ENCODE measurements at regions not wholly inside any gene's neighbourhood (a gene's known extent, or its start where the extent isn't known, plus 50 kb on each side); places are given as distances from the start of the nearest gene placed in this dataset.
A peak's percentile ranks its signal among the peaks of the same experiment; 100 is the strongest.

DNA sequence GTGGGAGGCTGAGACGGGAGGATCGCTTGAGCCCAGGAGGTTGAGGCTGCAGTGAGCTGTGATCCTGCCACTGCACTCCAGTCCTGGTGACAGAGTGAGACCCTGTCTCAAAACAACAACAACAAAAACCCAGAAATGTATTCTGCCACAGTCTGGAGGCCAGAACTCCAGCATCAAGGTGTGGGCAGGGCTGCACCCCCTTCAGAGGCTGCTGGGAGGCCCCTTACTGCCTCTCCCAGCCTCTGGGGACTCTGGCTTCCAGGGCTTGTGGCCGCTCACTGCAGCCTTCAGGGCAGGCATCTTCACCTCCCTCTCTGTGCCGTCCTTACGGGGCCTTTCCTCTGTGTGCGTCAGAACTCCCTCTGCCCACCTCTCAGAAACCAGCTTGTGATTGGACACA is 209.4 kb upstream of the GSE1 start:
- Histone ChIP-seq H3K9me3 (ENCODE audit: control insufficient read depth in 1 of 2, low read length in 2 of 2) (no peaks in the 10 kb centered on the region), H3K27me3 (ENCODE audit: control insufficient read depth in 1 of 2, insufficient read depth in 2 of 2, low read length in 2 of 2) (no peaks in the 10 kb centered on the region), H3K36me3 (ENCODE audit: control insufficient read depth in 1 of 2, insufficient read depth in 2 of 2, low read length in 2 of 2) (no peaks in the 10 kb centered on the region), H3K4me3 (ENCODE audit: low read depth in 1 of 2, low read length in 2 of 2) (no peak overlapping the region), H3K4me1 (ENCODE audit: control insufficient read depth in 1 of 2, insufficient read depth in 2 of 2, low read length in 2 of 2) (no peaks in the 10 kb centered on the region), H3K9ac (ENCODE audit: low read depth in 1 of 2, low read length in 2 of 2) (no peak overlapping the region), H3K27ac (ENCODE audit: low read depth, low read length) (no peak overlapping the region)

DNA sequence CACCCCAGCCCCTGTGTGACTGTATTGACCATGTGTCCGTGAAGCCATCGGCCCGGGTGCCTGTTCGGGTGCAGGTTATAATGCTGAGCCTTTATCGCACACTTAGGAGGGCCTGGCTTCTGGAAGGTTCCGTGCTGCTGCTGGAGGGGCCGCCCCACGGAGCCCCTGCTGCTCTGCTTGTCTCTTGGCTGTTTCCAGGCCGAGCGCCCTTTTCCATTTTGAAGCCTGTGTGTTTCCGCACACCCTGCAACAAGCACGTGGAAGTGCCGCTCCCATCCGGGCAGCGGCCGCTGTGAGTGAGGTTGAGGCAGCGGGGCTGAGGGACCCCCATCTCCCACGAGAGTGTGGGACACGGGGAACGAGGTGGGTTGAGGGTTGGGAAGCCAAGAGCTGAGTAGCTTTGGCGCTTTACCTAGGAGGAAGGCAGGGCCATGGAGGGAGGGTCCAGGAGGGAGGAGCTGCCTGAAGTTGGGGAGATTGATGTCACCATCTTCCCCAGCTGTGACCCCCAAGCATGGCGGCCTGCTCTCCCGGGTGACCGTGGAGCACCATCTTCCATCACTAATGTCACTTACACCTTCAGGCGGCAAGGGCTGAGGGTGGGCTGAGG is 200.1 kb upstream of the GSE1 start:
- Histone ChIP-seq H3K4me1 (ENCODE audit: control insufficient read depth in 1 of 2, insufficient read depth in 2 of 2, low read length in 2 of 2) (peaks cover 0 to 4% of the 10 kb centered on the region in 2 donors), H3K4me3 (ENCODE audit: low read depth in 1 of 2, low read length in 2 of 2) (no peak overlapping the region), H3K9me3 (ENCODE audit: control insufficient read depth in 1 of 2, low read length in 2 of 2) (peaks cover 0 to 6% of the 10 kb centered on the region in 2 donors), H3K27me3 (ENCODE audit: control insufficient read depth in 1 of 2, insufficient read depth in 2 of 2, low read length in 2 of 2) (no peaks in the 10 kb centered on the region), H3K36me3 (ENCODE audit: control insufficient read depth in 1 of 2, insufficient read depth in 2 of 2, low read length in 2 of 2) (no peaks in the 10 kb centered on the region), H3K9ac (ENCODE audit: low read depth in 1 of 2, low read length in 2 of 2) (no peak overlapping the region), H3K27ac (ENCODE audit: low read depth, low read length) (no peak overlapping the region)

GRCh38 chr16:85413691-85414663 is 199.1 kb upstream of the GSE1 start:
- Histone ChIP-seq H3K4me1 (ENCODE audit: control insufficient read depth in 1 of 2, insufficient read depth in 2 of 2, low read length in 2 of 2) (peaks cover 0 to 4% of the 10 kb centered on the region in 2 donors), H3K9ac (ENCODE audit: low read depth in 1 of 2, low read length in 2 of 2) (no peak overlapping the region), H3K27me3 (ENCODE audit: control insufficient read depth in 1 of 2, insufficient read depth in 2 of 2, low read length in 2 of 2) (no peaks in the 10 kb centered on the region), H3K4me3 (ENCODE audit: low read depth in 1 of 2, low read length in 2 of 2) (no peak overlapping the region), H3K36me3 (ENCODE audit: control insufficient read depth in 1 of 2, insufficient read depth in 2 of 2, low read length in 2 of 2) (no peaks in the 10 kb centered on the region), H3K9me3 (ENCODE audit: control insufficient read depth in 1 of 2, low read length in 2 of 2) (peaks cover 0 to 6% of the 10 kb centered on the region in 2 donors), H3K27ac (ENCODE audit: low read depth, low read length) (no peak overlapping the region)

DNA sequence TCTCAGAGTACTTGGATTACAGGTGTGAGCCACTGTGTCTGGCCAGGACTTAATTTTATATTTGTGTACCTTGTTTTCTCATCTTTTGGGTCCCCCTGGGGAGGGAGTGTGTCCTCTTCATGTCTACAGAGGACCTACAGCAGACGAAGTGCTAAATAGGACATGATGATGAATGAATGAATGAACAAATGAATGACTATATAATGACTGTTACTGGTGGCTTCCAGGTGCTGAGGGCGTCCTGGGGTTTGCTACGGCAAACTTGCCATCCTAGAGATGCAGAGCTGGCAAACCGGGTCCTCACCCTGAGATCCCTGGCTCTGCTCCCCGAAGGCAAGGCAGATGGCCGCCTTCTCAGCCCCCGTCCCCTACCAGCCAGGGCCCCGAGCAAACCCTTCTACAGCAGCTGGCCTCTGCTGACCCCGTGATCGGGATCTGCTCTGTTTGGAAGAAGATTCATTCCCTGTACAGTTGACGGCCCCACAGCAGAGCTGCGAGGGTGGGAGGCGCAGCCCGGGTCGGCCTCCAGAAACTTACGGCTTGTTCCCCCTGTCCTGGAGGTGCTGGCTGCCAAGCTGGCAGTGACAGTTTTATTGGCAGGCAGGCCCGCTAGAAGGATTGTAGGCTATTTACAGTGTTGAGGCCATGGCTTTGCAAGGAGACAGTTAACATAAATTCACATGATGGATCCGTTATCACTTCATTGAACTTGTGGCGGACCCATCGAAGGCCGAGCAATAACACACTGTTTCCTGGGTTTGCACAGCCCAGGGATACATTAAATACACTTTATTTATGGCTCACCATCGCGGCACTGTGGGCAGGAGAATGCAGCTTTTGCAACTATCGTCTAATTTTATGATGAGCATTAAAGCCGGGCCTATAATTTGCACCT is 197.7 kb upstream of the GSE1 start:
- Histone ChIP-seq H3K4me1 (ENCODE audit: control insufficient read depth in 1 of 2, insufficient read depth in 2 of 2, low read length in 2 of 2) (peaks cover 0 to 4% of the 10 kb centered on the region in 2 donors), H3K4me3 (ENCODE audit: low read depth in 1 of 2, low read length in 2 of 2) (peak overlapping the region in 1 of 2 donors; percentile 14), H3K36me3 (ENCODE audit: control insufficient read depth in 1 of 2, insufficient read depth in 2 of 2, low read length in 2 of 2) (no peaks in the 10 kb centered on the region), H3K27me3 (ENCODE audit: control insufficient read depth in 1 of 2, insufficient read depth in 2 of 2, low read length in 2 of 2) (no peaks in the 10 kb centered on the region), H3K9ac (ENCODE audit: low read depth in 1 of 2, low read length in 2 of 2) (no peak overlapping the region), H3K27ac (ENCODE audit: low read depth, low read length) (no peak overlapping the region), H3K9me3 (ENCODE audit: control insufficient read depth in 1 of 2, low read length in 2 of 2) (peaks cover 0 to 6% of the 10 kb centered on the region in 2 donors)

- H3K27me3 ChIP-seq (ENCODE audit: control insufficient read depth in 1 of 2, insufficient read depth in 2 of 2, low read length in 2 of 2): no peaks in the 10 kb centered on the region
- H3K9me3 ChIP-seq (ENCODE audit: control insufficient read depth in 1 of 2, low read length in 2 of 2): peaks cover 0 to 6% of the 10 kb centered on the region in 2 donors
- peaks cover 0 to 7% of the 10 kb centered on the region in 2 donors for H3K4me1 ChIP-seq (ENCODE audit: control insufficient read depth in 1 of 2, insufficient read depth in 2 of 2, low read length in 2 of 2)
- no peak overlapping the region for H3K9ac ChIP-seq (ENCODE audit: low read depth in 1 of 2, low read length in 2 of 2)
- no peaks in the 10 kb centered on the region for H3K36me3 ChIP-seq (ENCODE audit: control insufficient read depth in 1 of 2, insufficient read depth in 2 of 2, low read length in 2 of 2)
- H3K27ac ChIP-seq (ENCODE audit: low read depth, low read length): no peak overlapping the region
- H3K4me3 ChIP-seq (ENCODE audit: low read depth in 1 of 2, low read length in 2 of 2): peak overlapping the region in 1 of 2 donors; percentile 14
These were observed 196.7 kb upstream of the GSE1 start for GRCh38 chr16:85416228-85417109.

GRCh38 chr16:85417156-85417860 is 195.8 kb upstream of the GSE1 start:
- Histone ChIP-seq H3K9me3 (ENCODE audit: control insufficient read depth in 1 of 2, low read length in 2 of 2) (peaks cover 0 to 6% of the 10 kb centered on the region in 2 donors), H3K4me3 (ENCODE audit: low read depth in 1 of 2, low read length in 2 of 2) (no peak overlapping the region), H3K27ac (ENCODE audit: low read depth, low read length) (no peak overlapping the region), H3K27me3 (ENCODE audit: control insufficient read depth in 1 of 2, insufficient read depth in 2 of 2, low read length in 2 of 2) (no peaks in the 10 kb centered on the region), H3K9ac (ENCODE audit: low read depth in 1 of 2, low read length in 2 of 2) (no peak overlapping the region), H3K4me1 (ENCODE audit: control insufficient read depth in 1 of 2, insufficient read depth in 2 of 2, low read length in 2 of 2) (peaks cover 1 to 13% of the 10 kb centered on the region in 2 donors), H3K36me3 (ENCODE audit: control insufficient read depth in 1 of 2, insufficient read depth in 2 of 2, low read length in 2 of 2) (no peaks in the 10 kb centered on the region)

- H3K9ac ChIP-seq (ENCODE audit: low read depth in 1 of 2, low read length in 2 of 2): no peak overlapping the region
- H3K27me3 ChIP-seq (ENCODE audit: control insufficient read depth in 1 of 2, insufficient read depth in 2 of 2, low read length in 2 of 2): peaks cover 0 to 3% of the 10 kb centered on the region in 2 donors
- H3K4me1 ChIP-seq (ENCODE audit: control insufficient read depth in 1 of 2, insufficient read depth in 2 of 2, low read length in 2 of 2): peaks cover 17 to 26% of the 10 kb centered on the region in 2 donors
- no peak overlapping the region for H3K27ac ChIP-seq (ENCODE audit: low read depth, low read length)
- peaks cover 0 to under 1% of the 10 kb centered on the region in 2 donors for H3K9me3 ChIP-seq (ENCODE audit: control insufficient read depth in 1 of 2, low read length in 2 of 2)
- H3K36me3 ChIP-seq (ENCODE audit: control insufficient read depth in 1 of 2, insufficient read depth in 2 of 2, low read length in 2 of 2): no peaks in the 10 kb centered on the region
- H3K4me3 ChIP-seq (ENCODE audit: low read depth in 1 of 2, low read length in 2 of 2): no peak overlapping the region
These were observed 194.1 kb upstream of the GSE1 start for GRCh38 chr16:85418978-85419491.

DNA sequence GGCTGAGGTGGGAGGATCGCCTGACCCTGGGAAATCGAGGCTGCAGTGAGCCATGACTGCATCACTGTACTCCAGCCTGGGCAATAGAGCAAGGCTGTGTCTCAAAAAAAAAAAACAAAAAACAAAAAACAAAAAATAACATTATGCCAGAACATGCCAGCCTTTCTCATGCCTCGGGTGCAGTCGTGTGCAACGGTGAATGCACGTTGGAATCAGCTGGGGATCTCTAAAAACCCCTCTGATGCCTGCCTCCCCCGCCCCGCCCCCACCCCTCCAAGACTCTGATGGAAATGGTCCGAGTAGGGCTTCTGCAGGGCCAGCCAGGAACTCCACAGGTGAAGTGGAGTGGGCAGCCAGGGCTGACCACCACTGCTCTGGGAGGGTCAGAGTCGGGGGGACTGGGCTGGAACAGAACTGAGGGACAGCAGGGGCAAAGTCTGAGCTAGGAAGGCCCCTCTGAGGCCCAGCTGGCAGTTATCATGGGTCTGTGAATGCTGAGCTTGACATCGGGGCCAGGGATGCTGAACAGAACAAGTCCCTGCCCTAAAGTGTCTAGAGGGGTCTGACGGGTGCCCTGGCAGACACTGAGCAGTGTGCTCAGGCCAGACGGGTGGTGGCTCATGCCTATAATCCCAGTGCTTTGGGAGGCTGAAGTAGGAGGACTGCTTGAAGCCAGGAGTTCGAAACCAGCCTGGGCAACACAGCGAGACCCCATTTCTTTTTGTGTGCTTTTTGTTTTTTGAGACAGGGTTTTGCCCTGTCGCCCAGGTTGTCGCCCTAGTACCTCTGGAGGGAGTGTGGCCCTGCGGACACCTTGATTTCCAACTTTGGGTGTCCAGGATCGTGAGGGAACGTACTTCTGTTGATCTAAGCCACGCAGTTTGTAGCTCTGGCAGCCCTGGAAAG is 193.4 kb upstream of the GSE1 start:
- no peak overlapping the region for H3K4me3 ChIP-seq (ENCODE audit: low read depth in 1 of 2, low read length in 2 of 2)
- H3K9me3 ChIP-seq (ENCODE audit: control insufficient read depth in 1 of 2, low read length in 2 of 2): no peaks in the 10 kb centered on the region
- H3K36me3 ChIP-seq (ENCODE audit: control insufficient read depth in 1 of 2, insufficient read depth in 2 of 2, low read length in 2 of 2): no peaks in the 10 kb centered on the region
- H3K27ac ChIP-seq (ENCODE audit: low read depth, low read length): no peak overlapping the region
- H3K9ac ChIP-seq (ENCODE audit: low read depth in 1 of 2, low read length in 2 of 2): no peak overlapping the region
- H3K27me3 ChIP-seq (ENCODE audit: control insufficient read depth in 1 of 2, insufficient read depth in 2 of 2, low read length in 2 of 2): peaks cover 3 to 4% of the 10 kb centered on the region in 2 donors
- H3K4me1 ChIP-seq (ENCODE audit: control insufficient read depth in 1 of 2, insufficient read depth in 2 of 2, low read length in 2 of 2): peaks cover 23 to 30% of the 10 kb centered on the region in 2 donors

All from duodenal mucosa (tissue), 2 donors.